GM21423 (cell line): ENCODE measurements at regions not wholly inside any gene's neighbourhood (a gene's known extent, or its start where the extent isn't known, plus 50 kb on each side); places are given as distances from the start of the nearest gene placed in this dataset.
"Not testable (repeated sequence)": the region's sequence is repeated elsewhere in the genome, so short reads cannot be mapped to it uniquely, and the experiment has no call there.

Experiments
- ATAC-seq: cut with Tn5 transposase; IDR thresholded peaks from one replicate; pipeline ENCODE4 v1.9.1; 2021; ENCODE audit warnings: mild to moderate bottlenecking, moderate library complexity; ENCODE audit not compliant: unreplicated experiment

DNA sequence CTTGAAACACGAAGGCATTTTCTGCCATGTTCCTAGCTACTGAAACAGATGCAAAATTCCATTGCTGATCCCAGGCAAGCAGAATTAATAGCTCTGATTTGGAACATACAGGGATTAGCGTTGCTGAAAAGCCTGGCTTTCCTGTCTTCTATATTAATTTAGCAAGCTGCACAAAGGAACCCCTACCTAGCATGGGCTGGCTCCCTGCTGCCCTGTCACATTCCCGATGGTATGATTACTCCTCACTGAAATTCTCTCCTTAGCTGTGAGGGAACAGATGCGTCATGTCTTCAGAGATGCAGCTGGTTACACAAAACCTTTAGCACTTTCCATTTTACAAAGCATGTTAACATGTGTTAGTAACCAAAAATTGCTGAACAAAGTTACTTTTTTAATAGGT lies 878.9 kb downstream of the TYW1 start:
- ATAC-seq, result no peak

DNA sequence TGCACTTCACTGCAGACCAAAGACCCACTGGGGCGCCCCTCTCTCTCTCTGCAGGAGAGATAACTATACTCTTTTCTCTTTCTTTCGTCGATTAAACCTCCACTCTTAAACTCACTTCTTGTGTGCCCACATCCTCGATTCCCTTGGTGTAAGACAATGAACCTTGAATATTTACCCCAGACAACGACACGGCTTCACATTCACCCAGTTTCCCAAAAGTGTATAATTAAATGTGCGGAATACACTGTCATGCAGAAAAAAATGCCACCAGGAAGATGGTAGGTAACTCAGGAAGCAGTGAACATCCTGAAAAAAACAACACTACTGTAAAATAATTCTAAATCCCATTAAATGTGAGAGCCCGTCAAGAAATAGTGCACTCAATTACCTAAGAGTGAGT lies 882.2 kb downstream of the TYW1 start:
- ATAC-seq, result no peak

DNA sequence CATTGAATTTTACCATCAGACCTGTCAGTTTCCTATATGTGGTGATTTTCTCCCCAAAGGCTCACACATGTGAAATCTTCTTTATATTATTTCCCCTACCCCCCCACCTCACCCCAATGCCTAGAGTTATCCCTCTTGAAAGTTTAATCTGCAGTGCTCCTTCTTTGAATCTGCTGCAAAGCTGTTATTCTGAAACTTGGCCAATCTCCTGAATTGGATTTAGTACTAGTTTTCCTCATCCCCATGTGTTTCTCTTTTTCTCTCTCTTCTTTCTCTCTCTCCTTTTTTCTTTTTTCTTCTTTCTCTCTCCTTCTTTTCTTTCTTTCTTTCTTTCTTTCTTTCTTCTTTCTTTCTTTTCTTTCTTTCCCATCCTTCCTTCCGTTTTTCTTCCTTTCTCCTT lies 886.2 kb downstream of the TYW1 start:
- ATAC-seq, result no peak

DNA sequence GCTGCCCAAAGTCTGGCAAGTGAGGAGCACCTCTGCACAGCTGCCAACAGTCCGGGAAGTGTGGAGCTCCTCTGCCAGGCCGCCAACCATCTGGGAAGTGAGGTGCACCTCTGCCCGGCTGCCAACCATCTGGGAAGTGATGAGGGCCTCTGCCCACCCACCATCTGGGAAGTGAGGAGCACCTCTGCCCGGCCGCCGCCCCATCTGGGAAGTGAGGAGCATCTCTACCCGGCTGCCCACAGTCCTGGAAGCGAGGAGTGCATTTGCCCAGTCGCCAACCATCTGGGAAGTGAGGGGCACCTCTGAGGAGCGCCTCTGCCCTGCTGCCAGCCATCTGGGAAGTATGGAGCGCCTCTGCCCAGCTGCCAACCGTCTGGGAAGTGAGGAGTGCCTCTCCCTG lies 893.7 kb downstream of the TYW1 start:
- ATAC-seq, result no peak

DNA sequence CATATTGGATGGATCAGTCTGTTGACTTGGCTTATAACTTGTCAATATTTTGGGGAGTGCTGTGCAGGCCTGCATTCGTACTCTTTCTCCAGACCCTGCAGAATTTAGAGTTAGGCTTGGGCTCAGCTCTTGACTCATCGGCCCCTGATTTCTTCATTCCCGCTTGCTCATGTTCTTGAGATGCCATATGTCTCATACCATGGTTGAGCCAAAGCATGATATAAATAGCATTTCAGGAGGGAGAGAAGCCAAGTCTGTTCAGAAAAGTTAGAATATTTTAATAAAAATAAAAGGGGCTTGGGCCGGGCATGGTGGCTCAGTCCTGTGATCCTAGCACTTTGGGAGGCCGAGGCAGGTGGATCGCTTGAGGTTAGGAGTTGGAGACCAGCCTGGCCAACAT lies 898.1 kb downstream of the TYW1 start:
- ATAC-seq, result no peak

DNA sequence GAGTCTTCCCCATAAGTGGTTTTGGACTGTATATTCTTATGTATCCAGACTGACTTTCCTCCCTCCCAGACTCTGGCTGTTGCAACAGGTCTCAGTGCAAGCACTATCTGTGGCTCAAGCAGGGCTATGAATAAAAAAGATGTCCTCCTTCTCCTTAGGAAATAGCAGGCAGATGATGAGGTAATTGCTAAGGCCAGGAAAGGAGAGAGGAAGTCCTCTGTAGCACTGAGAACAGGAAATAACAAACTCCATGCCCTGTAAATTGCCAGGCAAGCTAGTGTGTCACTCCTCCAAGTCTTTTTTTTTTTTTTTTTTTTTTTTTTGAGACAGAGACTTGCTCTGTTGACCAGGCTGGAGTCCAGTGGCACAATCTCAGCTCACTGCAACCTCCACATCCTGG lies 900.1 kb downstream of the TYW1 start:
- ATAC-seq, result no peak

DNA sequence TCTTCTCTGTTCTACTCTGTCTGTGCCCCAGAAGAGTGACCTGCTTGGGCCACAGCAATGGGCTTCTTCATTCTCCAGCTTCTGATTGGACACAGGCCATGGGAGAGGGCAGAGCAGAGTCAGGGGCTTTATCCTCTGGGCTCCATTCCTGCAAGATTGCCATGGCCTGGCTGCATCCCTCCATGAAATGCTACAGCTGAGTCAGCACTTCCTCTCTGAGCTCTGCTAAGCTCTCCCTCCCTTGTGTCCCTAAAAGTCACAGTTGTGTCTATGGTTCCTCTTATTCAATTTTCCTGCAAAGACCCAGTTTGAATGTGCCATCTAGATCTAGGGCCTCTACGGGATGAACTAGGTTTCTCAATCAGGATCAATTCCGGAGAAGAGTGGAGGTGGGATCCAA lies 903.8 kb downstream of the TYW1 start:
- ATAC-seq, result no peak

DNA sequence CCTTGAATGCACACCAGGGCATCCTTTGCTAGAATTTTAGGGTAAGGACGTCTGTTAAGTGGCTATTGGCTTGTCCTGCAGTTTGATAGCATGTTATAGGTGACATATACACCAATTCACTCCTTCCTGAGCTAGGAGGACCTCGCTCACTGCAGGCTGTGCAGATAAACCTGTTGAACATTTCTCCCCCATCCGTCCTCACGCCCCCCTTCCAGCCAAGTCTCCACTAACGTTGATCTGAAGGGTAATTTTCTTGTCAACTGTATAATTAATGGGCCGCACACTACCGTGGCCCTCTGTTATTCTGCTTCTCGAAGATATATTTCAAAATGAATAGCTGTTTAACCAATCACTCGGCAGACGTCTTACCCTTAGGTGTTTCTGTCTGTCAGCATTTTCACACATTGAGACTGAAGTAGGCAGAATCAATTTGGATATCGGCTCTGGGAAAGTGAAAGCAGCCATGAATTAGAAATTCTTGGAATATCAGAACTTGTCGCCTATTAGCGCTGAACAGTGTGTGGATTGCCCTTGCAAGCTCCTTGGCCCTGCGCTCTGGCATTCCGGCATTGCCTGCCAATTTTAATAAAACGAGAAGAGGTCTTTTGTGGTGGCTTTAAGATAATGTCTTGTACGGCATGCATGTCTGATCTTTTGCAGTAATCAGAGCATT lies 905.3 kb downstream of the TYW1 start:
- no peak for ATAC-seq

DNA sequence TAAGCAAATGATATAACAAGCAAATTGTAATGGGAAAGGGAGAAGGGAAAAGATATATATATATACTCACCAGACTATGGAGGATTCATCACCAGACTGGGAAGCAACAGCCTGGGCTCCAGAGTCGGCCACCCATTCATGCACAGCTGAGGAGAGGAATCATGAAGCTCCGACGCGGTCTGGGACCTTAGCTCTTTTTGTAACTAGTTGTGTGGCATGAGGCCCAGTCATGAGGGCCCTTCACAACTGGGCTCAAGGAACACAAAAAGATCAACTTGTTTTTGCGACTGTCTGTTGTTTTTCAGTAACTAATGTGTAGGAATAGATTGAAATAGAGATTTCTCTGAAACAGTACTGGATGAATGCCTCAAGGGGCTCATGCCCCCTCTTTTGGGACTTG lies 911.2 kb downstream of the TYW1 start:
- no peak for ATAC-seq

DNA sequence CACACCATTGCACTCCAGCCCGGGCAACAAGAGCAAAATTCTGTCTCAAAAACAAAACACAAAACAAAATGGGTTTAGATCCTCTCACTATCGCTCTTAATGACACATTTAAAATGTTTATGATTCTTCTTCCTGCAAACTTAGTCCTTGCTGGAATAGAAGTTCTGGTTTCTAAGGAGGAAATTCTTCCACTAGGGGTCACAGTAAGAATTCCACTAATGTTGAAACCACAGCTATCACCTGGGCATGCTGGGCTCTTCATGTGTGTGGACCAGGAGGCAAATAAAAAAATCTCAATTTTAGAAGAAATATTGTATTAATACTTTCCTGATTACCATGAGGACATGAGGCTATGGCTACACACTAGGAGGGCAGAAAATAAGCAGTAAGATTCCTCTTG lies 915.8 kb downstream of the TYW1 start:
- ATAC-seq, result no peak

DNA sequence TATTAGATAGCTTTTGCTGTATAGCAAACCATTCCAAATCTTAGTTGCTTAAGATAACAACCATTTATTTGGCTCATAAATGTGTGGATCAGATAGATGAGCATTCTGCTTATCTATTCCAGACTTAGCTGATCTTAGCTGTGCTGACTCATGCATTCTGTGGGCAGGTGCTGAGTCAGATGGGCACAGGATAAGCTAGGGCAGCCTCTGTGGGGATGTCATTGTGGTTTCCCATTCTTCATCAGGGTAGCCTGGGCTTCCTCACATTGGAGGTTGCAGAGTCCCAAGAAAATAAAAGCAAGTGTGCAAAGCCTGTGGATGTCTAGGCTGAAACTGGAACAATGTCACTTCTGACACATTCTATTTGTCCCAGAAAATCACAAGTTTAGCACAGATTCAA lies 917.0 kb downstream of the TYW1 start:
- no peak for ATAC-seq

DNA sequence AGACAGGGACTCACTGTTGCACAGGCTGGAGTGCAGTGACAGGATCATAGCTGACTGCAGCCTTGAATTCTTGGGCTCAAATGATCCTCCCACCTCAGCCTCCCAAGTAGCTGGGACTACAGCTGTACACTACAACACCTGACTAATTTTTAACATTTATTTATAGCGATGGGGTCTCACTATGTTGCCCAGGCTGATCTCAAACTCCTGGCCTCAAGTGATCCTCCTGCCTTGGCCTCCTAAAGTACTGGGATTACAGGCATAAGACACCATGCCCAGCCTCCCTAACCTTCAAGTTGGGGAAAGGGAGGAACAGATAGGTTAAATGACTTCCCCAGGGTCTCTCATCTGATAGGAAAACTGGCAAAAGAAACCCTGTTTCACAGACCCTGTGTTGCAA lies 919.5 kb downstream of the TYW1 start:
- ATAC-seq, result not testable (repeated sequence)

DNA sequence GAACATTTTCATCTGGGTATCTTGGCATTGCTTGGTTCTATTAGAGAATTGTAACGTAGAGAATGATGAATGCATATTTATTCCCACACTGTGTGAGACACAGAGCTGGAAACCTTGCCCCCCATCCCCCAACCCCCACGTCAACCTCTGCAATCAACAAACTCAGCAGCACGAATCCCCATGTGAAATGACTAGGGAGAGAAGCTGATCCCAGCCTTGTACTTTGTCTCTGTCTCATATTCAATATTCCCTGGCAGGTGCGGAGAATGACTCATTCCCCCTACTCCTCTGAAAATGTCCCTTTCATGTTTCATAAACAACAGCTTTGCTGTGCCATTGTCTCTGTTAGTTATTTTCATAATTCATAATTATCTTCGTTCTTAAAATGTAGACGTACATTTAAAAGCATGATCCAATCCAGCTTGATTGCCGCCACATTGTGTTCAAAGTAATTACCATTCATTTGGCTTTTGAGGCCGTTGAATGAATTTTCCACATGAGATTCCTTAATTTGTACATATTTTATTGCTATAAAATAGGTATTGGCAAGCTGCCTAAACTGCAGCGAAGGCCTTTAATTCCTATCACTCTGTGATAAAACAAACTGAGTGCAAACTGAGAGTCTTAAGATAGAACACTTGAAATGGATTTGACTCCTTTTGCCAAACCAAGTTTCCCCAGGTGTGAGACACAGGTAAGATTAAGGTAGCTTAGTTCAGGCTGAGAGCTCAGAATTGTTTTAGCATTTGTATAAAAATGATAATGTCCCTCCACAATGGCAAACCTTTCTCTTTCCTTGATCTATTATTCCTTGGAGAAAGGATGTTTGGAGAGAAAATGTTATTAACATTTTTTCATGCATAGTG lies 920.2 kb downstream of the TYW1 start:
- ATAC-seq, result no peak

DNA sequence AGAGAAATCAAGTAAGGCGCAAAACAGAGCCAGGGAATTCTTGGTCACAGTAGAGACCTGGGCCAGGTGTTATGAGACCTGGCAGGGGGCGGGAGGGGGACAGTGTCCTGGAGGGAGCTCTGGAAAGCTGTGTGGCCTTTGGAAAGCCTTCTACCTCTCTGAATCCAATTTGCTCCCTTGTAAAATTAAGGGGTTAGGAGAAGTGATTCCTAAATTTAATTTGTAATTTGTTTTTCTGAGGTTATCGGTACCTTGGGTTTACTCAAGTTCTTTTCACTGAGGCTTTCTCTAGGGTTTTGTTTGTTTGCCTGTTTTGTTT lies 920.8 kb downstream of the TYW1 start:
- ATAC-seq, result no peak

DNA sequence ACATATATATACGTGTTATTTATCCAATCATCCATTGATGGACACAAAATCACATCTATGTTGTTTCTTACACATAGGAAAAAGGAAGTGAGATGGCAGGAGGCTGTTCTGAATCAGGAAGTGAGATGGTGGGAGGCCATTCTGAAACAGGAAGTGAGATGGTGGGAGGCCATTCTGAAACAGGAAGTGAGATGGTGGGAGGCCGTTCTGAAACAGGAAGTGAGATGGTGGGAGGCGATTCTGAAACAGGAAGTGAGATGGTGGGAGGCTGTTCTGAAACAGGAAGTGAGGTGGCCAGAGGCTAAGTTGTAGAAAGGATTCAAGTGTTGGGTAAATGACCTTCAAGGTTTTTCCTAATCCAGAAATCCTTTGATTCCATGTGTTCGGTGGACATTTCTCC lies 921.5 kb downstream of the TYW1 start:
- ATAC-seq, result no peak

DNA sequence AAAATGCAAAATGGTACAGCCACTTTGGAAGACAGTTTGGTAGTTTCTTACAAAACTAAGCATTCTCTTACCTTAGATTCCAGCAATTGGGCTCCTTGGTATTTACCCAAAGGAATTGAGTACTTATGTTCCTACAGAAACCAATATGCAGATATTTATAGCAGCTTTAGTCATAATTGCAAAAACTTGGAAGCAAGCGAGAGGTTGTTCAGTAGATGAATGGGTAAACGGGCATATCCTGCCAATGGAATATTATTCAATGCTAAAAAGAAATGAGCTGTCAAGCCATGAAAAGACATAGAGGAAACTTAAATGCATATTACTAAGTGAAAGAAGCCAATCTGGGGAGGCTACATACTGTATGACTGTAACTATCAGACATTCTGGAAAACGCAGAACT lies 926.7 kb downstream of the TYW1 start:
- no peak for ATAC-seq

DNA sequence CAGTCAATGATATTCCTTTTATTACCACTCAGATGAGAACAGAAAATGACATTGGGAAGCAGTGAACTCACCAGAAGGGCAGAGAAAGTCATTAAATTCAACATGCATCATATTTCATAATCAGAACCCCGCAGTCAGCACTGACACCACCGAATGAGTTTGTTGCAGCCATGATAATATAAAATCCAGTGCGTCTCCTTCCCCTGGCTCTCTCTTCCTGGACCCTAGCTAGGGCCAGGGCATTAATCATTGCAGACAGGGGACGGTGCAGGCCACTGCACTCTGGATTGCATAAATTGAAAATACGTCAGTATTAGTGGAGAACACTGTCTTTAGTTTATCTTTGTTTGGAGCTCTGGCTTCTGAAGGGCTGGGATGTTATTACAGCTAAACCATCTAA lies 931.5 kb downstream of the TYW1 start:
- ATAC-seq, result no peak

DNA sequence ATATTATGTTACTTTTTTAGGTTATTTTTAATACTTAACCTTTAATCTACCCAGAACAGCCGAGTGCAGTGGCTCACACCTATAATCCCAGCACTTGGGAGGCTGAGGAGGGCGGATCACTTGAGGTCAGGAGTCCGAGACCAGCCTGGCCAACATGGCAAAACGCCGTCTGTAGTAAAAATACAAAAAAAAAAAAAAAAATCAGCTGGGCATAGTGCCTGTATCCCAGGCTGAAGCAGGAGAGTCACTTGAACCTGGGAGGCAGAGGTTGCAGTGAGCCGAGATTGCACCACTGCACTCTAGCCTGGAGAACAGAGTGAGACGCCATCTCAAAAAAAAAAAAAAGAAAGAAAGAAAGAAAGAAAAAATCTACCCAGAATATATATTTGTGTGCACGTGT lies 939.8 kb downstream of the TYW1 start:
- not testable (repeated sequence) for ATAC-seq

DNA sequence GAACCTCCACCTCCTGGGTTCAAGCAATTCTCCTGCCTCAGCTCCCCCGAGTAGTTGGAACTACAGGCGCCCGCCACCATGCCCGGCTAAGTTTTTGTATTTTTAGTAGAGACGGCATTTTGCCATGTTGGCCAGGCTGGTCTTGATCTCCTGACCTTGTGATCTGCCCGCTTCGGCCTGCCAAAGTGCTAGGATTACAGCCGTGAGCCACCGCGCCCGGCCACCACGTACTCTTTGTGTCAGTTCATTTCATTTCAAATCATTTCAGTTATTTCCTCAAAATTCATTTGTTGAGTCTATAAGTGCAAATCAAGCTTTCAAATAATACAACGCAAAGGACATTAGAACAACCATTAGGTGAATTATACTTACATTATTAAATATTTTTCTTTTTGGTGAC lies 943.8 kb downstream of the TYW1 start:
- no peak for ATAC-seq

DNA sequence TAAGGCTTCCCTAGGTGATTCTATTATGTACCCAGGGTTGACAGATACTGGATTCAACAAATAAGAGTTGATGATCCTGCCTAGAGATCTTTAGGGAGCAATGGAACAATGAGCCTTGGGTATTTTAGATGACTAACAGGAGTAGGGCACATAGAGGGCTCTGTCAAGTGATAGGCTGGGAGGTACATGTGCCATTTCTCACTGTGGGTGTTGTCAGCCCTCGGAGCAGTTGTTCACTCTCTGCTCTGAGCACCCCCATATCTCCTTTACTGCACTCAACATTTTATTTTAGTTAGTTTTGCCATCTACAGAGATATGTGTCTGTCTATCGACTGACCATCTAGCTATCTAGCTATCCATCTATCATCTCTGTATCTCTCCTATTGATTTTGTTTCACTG lies 950.6 kb downstream of the TYW1 start:
- ATAC-seq, result no peak

DNA sequence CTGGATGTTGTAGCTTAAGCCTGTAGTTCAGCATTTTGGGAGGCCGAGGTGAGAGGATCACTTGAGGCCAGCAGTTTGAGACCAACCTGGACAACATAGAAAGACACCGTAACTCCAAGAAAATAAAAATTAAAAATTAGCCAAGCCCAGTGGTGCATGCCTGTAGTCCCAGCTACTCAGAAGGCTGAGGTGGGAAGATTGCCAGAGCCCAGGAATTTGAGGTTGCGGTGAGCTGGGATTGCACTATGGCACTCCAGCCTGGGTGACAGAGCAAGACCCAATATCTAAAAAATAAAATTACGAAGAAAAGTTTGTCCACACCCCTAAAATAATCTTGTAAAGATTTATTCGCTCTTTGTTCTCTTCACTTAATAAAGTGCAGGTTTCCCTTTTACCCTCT lies 951.0 kb downstream of the TYW1 start:
- ATAC-seq, result no peak

DNA sequence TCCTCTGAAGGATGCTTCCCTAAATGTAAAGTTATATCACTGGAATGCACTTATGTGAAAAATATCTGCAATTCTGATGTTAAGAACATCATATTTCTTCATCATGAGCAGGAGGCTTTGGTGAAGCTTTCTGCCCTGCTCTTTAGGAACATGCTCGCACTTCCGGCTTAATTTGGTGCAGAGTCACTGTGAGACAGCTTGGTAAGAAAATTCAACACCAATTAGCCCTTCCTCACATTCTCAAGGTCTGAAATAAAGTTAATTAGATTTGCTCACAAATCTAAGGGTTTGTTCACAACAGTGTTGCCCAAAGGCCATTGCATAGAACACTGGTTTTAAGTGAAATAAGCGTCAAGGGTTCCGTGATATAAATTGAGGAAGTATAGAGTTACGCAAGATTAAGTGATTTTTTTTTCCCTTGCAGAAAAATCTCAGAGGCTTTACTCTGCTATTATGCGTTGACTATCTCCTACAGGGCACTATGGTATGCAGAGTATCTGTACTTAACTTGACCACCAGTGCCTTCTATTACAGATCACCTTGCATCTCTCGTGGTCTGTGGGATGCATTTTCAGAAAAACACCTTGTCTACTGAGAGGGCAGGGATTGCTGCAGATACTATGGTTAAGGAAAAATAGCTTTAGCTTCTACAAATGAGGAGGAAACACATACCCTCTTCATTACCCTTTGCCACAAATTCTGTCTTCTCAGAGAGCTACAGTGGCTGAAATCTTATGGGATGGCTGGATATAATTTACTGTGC lies 953.9 kb downstream of the TYW1 start:
- ATAC-seq, result no peak
